ENCODE measurements at regions not wholly inside any gene's neighbourhood (a gene's known extent, or its start where the extent isn't known, plus 50 kb on each side); places are given as distances from the start of the nearest gene placed in this dataset.

- no peak for TF ChIP-seq CTCF (IDR thresholded peaks at IDR 0.05)
- no peak for TF ChIP-seq POLR2AphosphoS5 (IDR thresholded peaks at IDR 0.05)
- TF ChIP-seq POLR2A (IDR thresholded peaks at IDR 0.05), result no peak
Observed at GRCh38 chr15:91414124-91414523, 314.1 kb downstream of the SV2B start.

Measured in gastroesophageal sphincter (tissue), 3 donors.